ENCODE measurements at regions not wholly inside any gene's neighbourhood (a gene's known extent, or its start where the extent isn't known, plus 50 kb on each side); places are given as distances from the start of the nearest gene placed in this dataset.

DNA sequence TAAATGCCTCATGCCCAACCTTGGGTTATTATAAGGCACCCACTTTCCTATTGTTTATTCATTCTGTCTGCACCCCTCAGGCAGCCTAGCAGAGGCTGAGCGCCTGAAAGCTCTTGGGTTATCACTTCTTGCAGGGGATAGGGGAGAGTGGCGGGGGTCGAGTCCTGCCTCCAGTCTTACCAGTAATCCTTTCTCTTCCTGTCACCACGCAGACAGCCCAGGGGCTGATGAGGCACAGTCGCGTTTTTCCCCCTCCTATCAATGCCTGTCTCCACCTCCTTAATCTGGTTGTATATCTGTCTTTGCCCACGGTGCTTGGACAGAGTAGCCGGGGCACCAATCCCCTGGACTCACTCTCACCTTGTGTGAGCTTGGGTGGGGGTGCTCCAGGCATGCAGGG, 733.1 kb downstream of the MATN1 start:
- TF ChIP-seq EZH2phosphoT487 (IDR thresholded peaks at IDR 0.05; ENCODE audit: borderline replicate concordance) = no peak
- TF ChIP-seq, protein P1, sequence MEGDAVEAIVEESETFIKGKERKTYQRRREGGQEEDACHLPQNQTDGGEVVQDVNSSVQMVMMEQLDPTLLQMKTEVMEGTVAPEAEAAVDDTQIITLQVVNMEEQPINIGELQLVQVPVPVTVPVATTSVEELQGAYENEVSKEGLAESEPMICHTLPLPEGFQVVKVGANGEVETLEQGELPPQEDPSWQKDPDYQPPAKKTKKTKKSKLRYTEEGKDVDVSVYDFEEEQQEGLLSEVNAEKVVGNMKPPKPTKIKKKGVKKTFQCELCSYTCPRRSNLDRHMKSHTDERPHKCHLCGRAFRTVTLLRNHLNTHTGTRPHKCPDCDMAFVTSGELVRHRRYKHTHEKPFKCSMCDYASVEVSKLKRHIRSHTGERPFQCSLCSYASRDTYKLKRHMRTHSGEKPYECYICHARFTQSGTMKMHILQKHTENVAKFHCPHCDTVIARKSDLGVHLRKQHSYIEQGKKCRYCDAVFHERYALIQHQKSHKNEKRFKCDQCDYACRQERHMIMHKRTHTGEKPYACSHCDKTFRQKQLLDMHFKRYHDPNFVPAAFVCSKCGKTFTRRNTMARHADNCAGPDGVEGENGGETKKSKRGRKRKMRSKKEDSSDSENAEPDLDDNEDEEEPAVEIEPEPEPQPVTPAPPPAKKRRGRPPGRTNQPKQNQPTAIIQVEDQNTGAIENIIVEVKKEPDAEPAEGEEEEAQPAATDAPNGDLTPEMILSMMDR (conservative IDR thresholded peaks at IDR 0.05; ENCODE audit: low read length) = no peak
